Heart right ventricle (tissue), 16 donors: ENCODE measurements at regions not wholly inside any gene's neighbourhood (a gene's known extent, or its start where the extent isn't known, plus 50 kb on each side); places are given as distances from the start of the nearest gene placed in this dataset.

Experiments
- ATAC-seq, 8 donors: fragments of 200-7000 bp; cut with Tn5 transposase; one replicate each; pipeline ENCODE4 v1.9.1; 2020; ENCODE audit warnings: mild to moderate bottlenecking in 8 of 8, moderate library complexity in 8 of 8, moderate number of reproducible peaks in 1 of 8
- DNase-seq, 2 donors: peaks; one replicate each; pipeline ENCODE4 v3.0.0-alpha.2; 2020
- H3K27ac ChIP-seq, 10 donors: fragments of 200-600 bp; sonication (generic) in 2 of 10; one replicate each; pipeline versions ENCODE4 v1.5.0 to v1.8.0; 2020 to 2022; ENCODE audit warnings: mild to moderate bottlenecking in 3 of 10
- H3K27me3 ChIP-seq, 7 donors: fragments of 200-600 bp; one replicate each; pipeline ENCODE4 v1.8.0; 2021 to 2022; ENCODE audit warnings: mild to moderate bottlenecking in 2 of 7
- H3K36me3 ChIP-seq, 9 donors: fragments of 200-600 bp; sonication (generic) in 1 of 9; one replicate each; pipeline versions ENCODE4 v1.5.0 to v1.8.0; 2020 to 2022; ENCODE audit warnings: mild to moderate bottlenecking in 2 of 9
- H3K4me1 ChIP-seq, 9 donors: fragments of 200-600 bp; sonication (generic) in 1 of 9; one replicate each; pipeline versions ENCODE4 v1.5.0 to v1.8.0; 2020 to 2022; ENCODE audit warnings: mild to moderate bottlenecking in 4 of 9
- H3K4me3 ChIP-seq, 10 donors: fragments of 200-600 bp; sonication (generic) in 2 of 10; one replicate each; pipeline versions ENCODE4 v1.5.0 to v1.8.0; 2020 to 2022; ENCODE audit warnings: mild to moderate bottlenecking in 7 of 10, moderate library complexity in 2 of 10
- H3K9me3 ChIP-seq, 11 donors: fragments of 200-600 bp in 10 of 11; sonication (generic) in 2 of 11; one replicate each; pipeline versions ENCODE4 v1.5.0 to v1.8.0; 2013 to 2022; ENCODE audit warnings: mild to moderate bottlenecking in 2 of 11, control low read depth in 1 of 11, moderate library complexity in 1 of 11
- WGBS, 2 donors: extraction: QIAGEN DNeasy Blood & Tissue Kit; methylation state at CpG; one replicate each; pipeline ENCODE4 v1.1.7; 2013; ENCODE audit warnings: inconsistent platforms in 1 of 2; 5-methylcytosine and 5-hydroxymethylcytosine counted together
- intact Hi-C, 10 donors: fragments of 100-400 bp; cut with DNase I; formaldehyde crosslinking; loops; one replicate each; pipeline versions ENCODE4 v1.11.1 to v1.14.2; 2022
- TF ChIP-seq, protein P1 (sequence below), 9 donors: fragments of 200-600 bp; sonication (generic) in 2 of 9; IDR thresholded peaks; one replicate each; pipeline versions ENCODE4 v1.5.0 to v1.8.0; 2021 to 2022; ENCODE audit warnings: antibody characterized with exemption in 9 of 9, mild to moderate bottlenecking in 5 of 9, moderate library complexity in 1 of 9
- donor health status: Arrhythmogenic right ventricular cardiomyopathy.
- donor health status: ischemic (EF 13 %, LVEDD 7.1; RV severe dilation, severe dysfunction).
- donor health status: healthy with polysubstance abuse.
- donor health status: DM: no; HTN: yes; CAD: no.
- donor health status: DM: no; HTN: no; CAD: no.
- donor health status: ischemic (EF 25% LVEDD 6.9; RV normal size, moderate dysfunction).
- donor health status: ischemic (EF 25% LVEDD 5.7; RV mildly dilated, moderate dysfunction).
- donor health status: healthy.
- donor health status: DM: yes; HTN: yes; CAD: no.
- donor health status: Ischemic cardiomyopathy.
- donor health status: ischemic (EF 35%, LVEDD 5.7; RV mildly dilated, moderate dysfunction).
- donor health status: nonischemic (EF 11% LVEDD 7.7; RV severe dilation, severe dysfunction).
- donor health status: DM: yes; HTN: yes; CAD: no.
- donor health status: PGD.
- donor health status: ischemic (EF 29% LVEDD 5.4; RV normal size, mild dysfunction).
- donor health status: nonischemic (EF 23%, LVEDD 6.1; RV moderate dilation, normal function).

DNA sequence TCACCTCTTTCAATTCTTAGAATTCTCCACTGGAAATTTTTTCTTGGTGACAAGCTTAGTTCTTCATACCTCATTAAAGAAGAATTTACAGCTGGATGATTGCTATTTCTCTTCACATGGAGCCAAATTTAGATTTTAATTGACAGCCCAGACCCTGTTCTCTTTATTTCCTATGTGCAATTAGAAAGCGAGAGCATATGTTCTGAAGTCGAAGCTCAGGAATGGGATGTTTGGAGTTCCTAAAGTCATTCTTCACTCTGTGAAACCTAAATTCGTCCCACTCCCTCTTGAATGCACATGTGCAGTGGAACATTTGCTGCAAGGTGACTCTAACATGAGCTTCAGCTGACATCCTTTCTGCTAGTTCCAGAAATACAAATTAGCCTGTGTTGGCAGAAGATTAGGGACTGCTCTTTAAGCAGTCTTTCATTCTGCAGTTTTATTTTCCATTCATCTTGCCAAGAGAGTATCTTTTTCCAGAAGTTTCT is 129.3 kb upstream of the KCNJ16 start:
- H3K27me3 ChIP-seq = no peaks in the 10 kb centered on the region
- 10 to 19% methylated on average over 3 of the region's 3 CpGs for WGBS, 2 donors
- TF ChIP-seq, protein P1, sequence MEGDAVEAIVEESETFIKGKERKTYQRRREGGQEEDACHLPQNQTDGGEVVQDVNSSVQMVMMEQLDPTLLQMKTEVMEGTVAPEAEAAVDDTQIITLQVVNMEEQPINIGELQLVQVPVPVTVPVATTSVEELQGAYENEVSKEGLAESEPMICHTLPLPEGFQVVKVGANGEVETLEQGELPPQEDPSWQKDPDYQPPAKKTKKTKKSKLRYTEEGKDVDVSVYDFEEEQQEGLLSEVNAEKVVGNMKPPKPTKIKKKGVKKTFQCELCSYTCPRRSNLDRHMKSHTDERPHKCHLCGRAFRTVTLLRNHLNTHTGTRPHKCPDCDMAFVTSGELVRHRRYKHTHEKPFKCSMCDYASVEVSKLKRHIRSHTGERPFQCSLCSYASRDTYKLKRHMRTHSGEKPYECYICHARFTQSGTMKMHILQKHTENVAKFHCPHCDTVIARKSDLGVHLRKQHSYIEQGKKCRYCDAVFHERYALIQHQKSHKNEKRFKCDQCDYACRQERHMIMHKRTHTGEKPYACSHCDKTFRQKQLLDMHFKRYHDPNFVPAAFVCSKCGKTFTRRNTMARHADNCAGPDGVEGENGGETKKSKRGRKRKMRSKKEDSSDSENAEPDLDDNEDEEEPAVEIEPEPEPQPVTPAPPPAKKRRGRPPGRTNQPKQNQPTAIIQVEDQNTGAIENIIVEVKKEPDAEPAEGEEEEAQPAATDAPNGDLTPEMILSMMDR (IDR thresholded peaks at IDR 0.05) = no peak
- H3K4me3 ChIP-seq = no peak overlapping the region
- peak; percentile 16 to 95 (median 84) for ATAC-seq
- intact Hi-C loops = no loop called here
- H3K9me3 ChIP-seq = no peaks in the 10 kb centered on the region
- H3K27ac ChIP-seq = peak overlapping the region in 5 of 10 donors; percentile 7 to 72 (median 60)
- DNase-seq = peak in 1 of 2 donors; percentile 10
- peaks cover 0 to 33% (median 14%) of the 10 kb centered on the region in 9 donors for H3K4me1 ChIP-seq
- H3K36me3 ChIP-seq = no peaks in the 10 kb centered on the region

DNA sequence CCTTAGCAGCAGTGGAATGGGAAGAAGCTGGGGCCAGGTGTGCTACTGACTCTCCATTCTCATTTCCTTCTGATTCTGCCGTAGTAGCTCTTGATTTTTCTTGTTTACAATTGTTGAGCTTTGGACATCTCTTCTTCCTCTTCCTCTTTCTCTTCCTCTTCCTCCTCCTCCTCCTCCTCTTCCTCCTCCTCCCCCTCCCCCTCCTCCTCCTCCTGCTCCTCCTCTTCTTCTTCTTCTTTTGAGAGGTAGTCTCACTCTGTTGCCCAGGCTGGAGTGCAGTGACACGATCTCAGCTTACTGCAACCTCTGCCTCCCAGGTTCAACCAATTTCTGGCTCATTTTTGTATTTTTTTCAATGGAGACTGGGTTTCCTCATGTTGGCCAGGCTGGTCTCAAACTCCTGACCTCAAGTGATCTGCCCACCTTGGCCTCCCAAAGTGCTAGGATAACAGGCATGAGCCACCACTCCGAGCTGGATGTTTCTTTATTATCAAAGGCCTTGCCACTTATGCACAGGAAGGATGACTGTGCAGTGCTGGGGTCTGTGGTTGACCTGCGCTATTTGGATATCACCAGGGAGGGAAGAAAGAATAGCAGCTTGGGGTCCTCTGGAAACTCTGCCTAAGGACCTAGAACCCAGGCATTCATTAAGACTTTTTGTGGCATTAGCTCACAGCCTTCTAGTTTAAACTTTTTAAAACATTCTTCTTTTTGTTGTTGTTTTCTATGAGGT is 127.8 kb upstream of the KCNJ16 start:
- intact Hi-C loops = no loop called here
- TF ChIP-seq, protein P1 (IDR thresholded peaks at IDR 0.05) = no peak
- Histone ChIP-seq H3K27me3 (no peaks in the 10 kb centered on the region), H3K27ac (no peak overlapping the region), H3K9me3 (peaks cover 0 to 4% (median 0%) of the 10 kb centered on the region in 11 donors), H3K4me3 (no peak overlapping the region), H3K36me3 (no peaks in the 10 kb centered on the region), H3K4me1 (peaks cover 0 to 36% (median 14%) of the 10 kb centered on the region in 9 donors)
- 83 to 84% methylated on average over 4 of the region's 4 CpGs for WGBS, 2 donors
- no peak for ATAC-seq
- no peak for DNase-seq

DNA sequence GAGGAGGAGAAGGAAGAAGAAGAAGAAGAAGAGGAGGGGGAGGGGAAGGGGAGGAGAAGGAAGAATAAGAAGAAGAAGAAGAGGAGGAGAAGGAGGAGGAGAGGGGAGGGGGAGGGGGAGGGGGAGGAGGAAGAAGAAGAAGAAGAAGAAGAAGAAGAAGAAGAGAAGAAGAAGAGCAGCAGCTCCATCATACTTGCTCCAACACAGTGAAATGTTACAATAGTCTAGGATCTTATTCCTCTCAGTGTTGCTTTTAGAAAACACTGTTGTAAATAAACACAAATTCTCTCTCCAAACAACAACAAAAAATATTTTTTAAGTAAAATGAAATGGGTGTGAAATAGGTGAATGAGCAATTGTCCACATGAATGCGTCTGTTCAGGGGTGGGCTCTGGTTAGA is 126.6 kb upstream of the KCNJ16 start:
- 99 to 100% methylated on average over 1 of the region's 1 CpG for WGBS, 2 donors
- Histone ChIP-seq H3K27me3 (no peaks in the 10 kb centered on the region), H3K36me3 (no peaks in the 10 kb centered on the region), H3K4me1 (peaks cover 0 to 36% (median 14%) of the 10 kb centered on the region in 9 donors), H3K27ac (no peak overlapping the region), H3K4me3 (no peak overlapping the region), H3K9me3 (peaks cover 0 to 4% (median 0%) of the 10 kb centered on the region in 11 donors)
- DNase-seq (no peak), ATAC-seq (no peak)
- TF ChIP-seq, protein P1 (IDR thresholded peaks at IDR 0.05) = no peak
- intact Hi-C loops = no loop called here

DNA sequence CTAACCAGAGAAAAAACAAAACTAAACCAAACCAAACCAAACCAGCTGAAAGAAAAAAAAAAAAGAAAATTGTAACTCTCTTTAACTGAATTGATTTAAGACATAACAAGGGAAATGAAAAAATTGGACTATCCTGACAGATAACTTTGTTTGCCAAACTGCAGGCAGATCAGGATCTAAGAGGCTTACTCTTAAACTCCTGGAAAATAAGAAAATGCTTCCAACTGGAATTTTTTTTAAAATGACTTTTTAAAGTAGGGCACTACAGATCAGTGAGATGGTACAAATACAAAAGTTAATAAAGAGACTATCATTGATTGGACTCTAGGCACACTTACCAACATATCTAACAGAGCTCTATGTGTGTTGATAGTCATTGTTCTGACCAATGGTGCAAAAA is 125.5 kb upstream of the KCNJ16 start:
- Histone ChIP-seq H3K4me1 (peaks cover 0 to 36% (median 14%) of the 10 kb centered on the region in 9 donors), H3K27ac (no peak overlapping the region), H3K9me3 (peaks cover 0 to 4% (median 0%) of the 10 kb centered on the region in 11 donors), H3K4me3 (no peak overlapping the region), H3K27me3 (no peaks in the 10 kb centered on the region), H3K36me3 (no peaks in the 10 kb centered on the region)
- no peak for DNase-seq
- TF ChIP-seq, protein P1 (IDR thresholded peaks at IDR 0.05) = no peak
- intact Hi-C loops = no loop called here
- ATAC-seq = no peak
